Trophoblast cell (in vitro differentiated cells and primary cell): ENCODE measurements at regions not wholly inside any gene's neighbourhood (a gene's known extent, or its start where the extent isn't known, plus 50 kb on each side); places are given as distances from the start of the nearest gene placed in this dataset.

Experiments
- DNase-seq, 2 donors: peaks; one replicate each; pipeline ENCODE4 v3.0.0-alpha.2; 2016
- H2AFZ ChIP-seq: 2 replicates; pipeline ENCODE4 v1.6.1; 2013; ENCODE audit warnings: low read length, moderate library complexity, mild to moderate bottlenecking; ENCODE audit not compliant: insufficient read depth, poor library complexity
- H2AK5ac ChIP-seq: 2 replicates; pipeline ENCODE4 v1.6.1; 2013; ENCODE audit warnings: mild to moderate bottlenecking, low read length
- H2BK120ac ChIP-seq: 2 replicates; pipeline ENCODE4 v1.6.1; 2013; ENCODE audit warnings: low read length, mild to moderate bottlenecking, moderate library complexity; ENCODE audit not compliant: insufficient read depth, poor library complexity
- H2BK12ac ChIP-seq: 2 replicates; pipeline ENCODE4 v1.6.1; 2013; ENCODE audit warnings: mild to moderate bottlenecking, low read length, moderate library complexity
- H2BK5ac ChIP-seq: 2 replicates; pipeline ENCODE4 v1.6.1; 2013; ENCODE audit warnings: low read length, low read depth, moderate library complexity, mild to moderate bottlenecking; ENCODE audit not compliant: poor library complexity
- H3K14ac ChIP-seq: 2 replicates; pipeline ENCODE4 v1.6.1; 2013; ENCODE audit warnings: mild to moderate bottlenecking, low read length
- H3K18ac ChIP-seq: 2 replicates; pipeline ENCODE4 v1.6.1; 2013; ENCODE audit warnings: mild to moderate bottlenecking, low read length
- H3K23ac ChIP-seq: 2 replicates; pipeline ENCODE4 v1.6.1; 2013; ENCODE audit warnings: low read length
- H3K27ac ChIP-seq: 2 replicates; pipeline ENCODE4 v1.5.1; 2013; ENCODE audit warnings: low read depth, mild to moderate bottlenecking, inconsistent platforms, low read length, moderate library complexity
- H3K27me3 ChIP-seq: 2 replicates; pipeline ENCODE4 v1.6.1; 2013; ENCODE audit warnings: inconsistent platforms, mild to moderate bottlenecking, low read length, moderate library complexity; ENCODE audit not compliant: insufficient read depth
- H3K36me3 ChIP-seq, 2 experiments: 1 replicate in 1 of 2; 2 replicates in 1 of 2; pipeline ENCODE4 v1.6.1; 2013; ENCODE audit warnings: low read length in 2 of 2, mild to moderate bottlenecking in 2 of 2, moderate library complexity in 1 of 2; ENCODE audit not compliant: insufficient read depth in 2 of 2, control insufficient read depth in 1 of 2
- H3K4ac ChIP-seq: 2 replicates; pipeline ENCODE4 v1.6.1; 2013; ENCODE audit warnings: low read depth, mild to moderate bottlenecking, low read length, moderate library complexity
- H3K4me1 ChIP-seq, 2 experiments: 1 replicate in 1 of 2; 2 replicates in 1 of 2; pipeline ENCODE4 v1.6.1; 2013; ENCODE audit warnings: low read length in 2 of 2, mild to moderate bottlenecking in 2 of 2, moderate library complexity in 1 of 2; ENCODE audit not compliant: insufficient read depth in 2 of 2, control insufficient read depth in 1 of 2
- H3K4me2 ChIP-seq: 2 replicates; pipeline ENCODE4 v1.6.1; 2013; ENCODE audit warnings: inconsistent platforms, mild to moderate bottlenecking, low read length, moderate library complexity
- H3K4me3 ChIP-seq: 2 replicates; pipeline ENCODE4 v1.5.1; 2013; ENCODE audit warnings: mild to moderate bottlenecking, low read depth, low read length, inconsistent platforms
- H3K79me1 ChIP-seq: one replicate; pipeline ENCODE4 v1.6.1; 2013; ENCODE audit warnings: low read length
- H3K79me2 ChIP-seq: 2 replicates; pipeline ENCODE4 v1.6.1; 2013; ENCODE audit warnings: low read length, mild to moderate bottlenecking; ENCODE audit not compliant: control insufficient read depth, insufficient read depth, poor library complexity
- H3K9ac ChIP-seq: 2 replicates; pipeline ENCODE4 v1.6.1; 2013; ENCODE audit warnings: mild to moderate bottlenecking, low read length
- H3K9me3 ChIP-seq: 2 replicates; pipeline ENCODE4 v1.6.1; 2013; ENCODE audit warnings: low read depth, mild to moderate bottlenecking, control low read depth, inconsistent platforms, low read length; ENCODE audit not compliant: insufficient read depth
- H4K12ac ChIP-seq: 2 replicates; pipeline ENCODE4 v1.6.1; 2013; ENCODE audit warnings: low read depth, mild to moderate bottlenecking, low read length, moderate library complexity
- H4K8ac ChIP-seq: 2 replicates; pipeline ENCODE4 v1.6.1; 2013; ENCODE audit warnings: low read depth, mild to moderate bottlenecking, low read length, moderate library complexity
- H4K91ac ChIP-seq: one replicate; pipeline ENCODE4 v1.6.1; 2013; ENCODE audit warnings: low read depth, mild to moderate bottlenecking, low read length, moderate library complexity
- WGBS: extraction: QIAGEN DNeasy Blood & Tissue Kit; methylation state at CpG from one replicate; pipeline ENCODE4 v1.1.7; 2013; ENCODE audit warnings: missing lambda C conversion rate; ENCODE audit not compliant: insufficient read length, insufficient coverage; ENCODE audit errors: extremely low coverage; 5-methylcytosine and 5-hydroxymethylcytosine counted together

- Histone ChIP-seq H4K12ac (no peak overlapping the region), H4K91ac (no peak overlapping the region), H3K27me3 (no peaks in the 10 kb centered on the region), H4K8ac (no peak overlapping the region), H3K79me1 (no peaks in the 10 kb centered on the region), H2BK12ac (no peak overlapping the region), H3K14ac (no peak overlapping the region), H2AK5ac (no peak overlapping the region), H3K27ac (no peak overlapping the region), H2BK5ac (no peak overlapping the region), H3K23ac (no peak overlapping the region), H3K79me2 (no peaks in the 10 kb centered on the region), H3K9ac (no peak overlapping the region), H3K4ac (no peak overlapping the region), H3K4me2 (no peak overlapping the region), H3K4me1 (no peaks in the 10 kb centered on the region), H3K36me3 (no peaks in the 10 kb centered on the region), H3K18ac (no peak overlapping the region), H3K9me3 (no peaks in the 10 kb centered on the region), H2AFZ (no peak overlapping the region), H2BK120ac (no peak overlapping the region), H3K4me3 (no peak overlapping the region)
- no CpG with 5 or more reads among the region's 2 CpGs for WGBS
- peak in 1 of 2 donors; percentile 5 for DNase-seq
These were observed 403.1 kb upstream of the TGFBR2 start for GRCh38 chr3:30203301-30203700.

GRCh38 chr3:30204126-30204525 lies 402.3 kb upstream of the TGFBR2 start:
- no peak for DNase-seq
- Histone ChIP-seq H2AK5ac (no peak overlapping the region), H3K27ac (no peak overlapping the region), H2AFZ (no peak overlapping the region), H3K14ac (no peak overlapping the region), H4K12ac (no peak overlapping the region), H2BK120ac (no peak overlapping the region), H3K9ac (no peak overlapping the region), H3K18ac (no peak overlapping the region), H3K79me1 (no peaks in the 10 kb centered on the region), H3K27me3 (no peaks in the 10 kb centered on the region), H3K4me3 (no peak overlapping the region), H2BK5ac (no peak overlapping the region), H2BK12ac (no peak overlapping the region), H4K8ac (no peak overlapping the region), H3K23ac (no peak overlapping the region), H3K79me2 (no peaks in the 10 kb centered on the region), H4K91ac (no peak overlapping the region), H3K36me3 (no peaks in the 10 kb centered on the region), H3K4ac (no peak overlapping the region), H3K4me2 (no peak overlapping the region), H3K9me3 (no peaks in the 10 kb centered on the region), H3K4me1 (no peaks in the 10 kb centered on the region)

GRCh38 chr3:30206051-30206450 lies 400.4 kb upstream of the TGFBR2 start:
- H4K91ac ChIP-seq, result no peak overlapping the region
- H3K79me2 ChIP-seq, result no peaks in the 10 kb centered on the region
- H3K79me1 ChIP-seq, result no peaks in the 10 kb centered on the region
- no peak overlapping the region for H3K27ac ChIP-seq
- no peak overlapping the region for H3K18ac ChIP-seq
- H3K27me3 ChIP-seq, result no peaks in the 10 kb centered on the region
- H4K12ac ChIP-seq, result no peak overlapping the region
- no CpG with 5 or more reads among the region's 1 CpG for WGBS
- no peak overlapping the region for H2AFZ ChIP-seq
- no peak for DNase-seq
- H3K14ac ChIP-seq, result no peak overlapping the region
- H3K9me3 ChIP-seq, result no peaks in the 10 kb centered on the region
- H2BK120ac ChIP-seq, result no peak overlapping the region
- H3K9ac ChIP-seq, result no peak overlapping the region
- H3K4me2 ChIP-seq, result no peak overlapping the region
- no peak overlapping the region for H4K8ac ChIP-seq
- no peaks in the 10 kb centered on the region for H3K4me1 ChIP-seq
- no peak overlapping the region for H2AK5ac ChIP-seq
- H3K4me3 ChIP-seq, result no peak overlapping the region
- H3K23ac ChIP-seq, result no peak overlapping the region
- no peaks in the 10 kb centered on the region for H3K36me3 ChIP-seq
- H2BK12ac ChIP-seq, result no peak overlapping the region
- no peak overlapping the region for H2BK5ac ChIP-seq
- H3K4ac ChIP-seq, result no peak overlapping the region

- no peak overlapping the region for H3K9ac ChIP-seq
- no peaks in the 10 kb centered on the region for H3K79me2 ChIP-seq
- H3K27ac ChIP-seq, result no peak overlapping the region
- no peaks in the 10 kb centered on the region for H3K4me1 ChIP-seq
- H2BK120ac ChIP-seq, result no peak overlapping the region
- no peak overlapping the region for H4K12ac ChIP-seq
- H3K36me3 ChIP-seq, result no peaks in the 10 kb centered on the region
- H3K23ac ChIP-seq, result no peak overlapping the region
- no peak overlapping the region for H2AFZ ChIP-seq
- H3K14ac ChIP-seq, result no peak overlapping the region
- H2AK5ac ChIP-seq, result no peak overlapping the region
- H3K18ac ChIP-seq, result no peak overlapping the region
- DNase-seq, result no peak
- H2BK5ac ChIP-seq, result no peak overlapping the region
- H3K27me3 ChIP-seq, result no peaks in the 10 kb centered on the region
- WGBS, result no CpG with 5 or more reads among the region's 3 CpGs
- H4K91ac ChIP-seq, result no peak overlapping the region
- no peak overlapping the region for H3K4me2 ChIP-seq
- no peak overlapping the region for H4K8ac ChIP-seq
- H3K9me3 ChIP-seq, result no peaks in the 10 kb centered on the region
- no peak overlapping the region for H2BK12ac ChIP-seq
- no peaks in the 10 kb centered on the region for H3K79me1 ChIP-seq
- no peak overlapping the region for H3K4ac ChIP-seq
- H3K4me3 ChIP-seq, result no peak overlapping the region
These were observed 384.8 kb upstream of the TGFBR2 start for GRCh38 chr3:30221619-30222018.
